ENCODE measurements at regions not wholly inside any gene's neighbourhood (a gene's known extent, or its start where the extent isn't known, plus 50 kb on each side); places are given as distances from the start of the nearest gene placed in this dataset.
"Not testable (repeated sequence)": the region's sequence is repeated elsewhere in the genome, so short reads cannot be mapped to it uniquely, and the experiment has no call there.

- DNase-seq (ENCODE audit: low read depth in 2 of 2) = no peak
These were observed 67.4 kb downstream of the ARRDC3 start for GRCh38 chr5:91315701-91316100.

GRCh38 chr5:91313757-91314673 is 69.1 kb downstream of the ARRDC3 start:
- peak; percentile 58 to 72 for DNase-seq (ENCODE audit: low read depth in 2 of 2)

- DNase-seq (ENCODE audit: low read depth in 2 of 2) = no peak
These were observed 70.4 kb downstream of the ARRDC3 start for GRCh38 chr5:91312698-91313097.

- DNase-seq (ENCODE audit: low read depth in 2 of 2) = peak; percentile 34 to 41
These were observed 71.2 kb downstream of the ARRDC3 start for GRCh38 chr5:91311697-91312501.

- DNase-seq (ENCODE audit: low read depth in 2 of 2) = no peak
These were observed 71.9 kb downstream of the ARRDC3 start for GRCh38 chr5:91311168-91311696.

- not testable (repeated sequence) for DNase-seq (ENCODE audit: low read depth in 2 of 2)
These were observed 75.0 kb downstream of the ARRDC3 start for GRCh38 chr5:91308157-91308556.

GRCh38 chr5:91307048-91307447 is 76.1 kb downstream of the ARRDC3 start:
- no peak for DNase-seq (ENCODE audit: low read depth in 2 of 2)

- no peak for DNase-seq (ENCODE audit: low read depth in 2 of 2)
These were observed 76.6 kb downstream of the ARRDC3 start for GRCh38 chr5:91306497-91306896.

GRCh38 chr5:91305640-91306039 is 77.5 kb downstream of the ARRDC3 start:
- no peak for DNase-seq (ENCODE audit: low read depth in 2 of 2)

GRCh38 chr5:91304015-91304414 is 79.1 kb downstream of the ARRDC3 start:
- not testable (repeated sequence) for DNase-seq (ENCODE audit: low read depth in 2 of 2)

- no peak for DNase-seq (ENCODE audit: low read depth in 2 of 2)
These were observed 80.2 kb downstream of the ARRDC3 start for GRCh38 chr5:91302958-91303357.

- DNase-seq (ENCODE audit: low read depth in 2 of 2) = no peak
These were observed 80.8 kb downstream of the ARRDC3 start for GRCh38 chr5:91302305-91302704.

- DNase-seq (ENCODE audit: low read depth in 2 of 2) = no peak
These were observed 81.8 kb downstream of the ARRDC3 start for GRCh38 chr5:91301106-91301846.

GRCh38 chr5:91297994-91298393 is 85.1 kb downstream of the ARRDC3 start:
- no peak for DNase-seq (ENCODE audit: low read depth in 2 of 2)

- DNase-seq (ENCODE audit: low read depth in 2 of 2) = no peak
These were observed 86.4 kb downstream of the ARRDC3 start for GRCh38 chr5:91296674-91297143.

- not testable (repeated sequence) for DNase-seq (ENCODE audit: low read depth in 2 of 2)
These were observed 87.0 kb downstream of the ARRDC3 start for GRCh38 chr5:91296102-91296501.

GRCh38 chr5:91293131-91293530 is 90.0 kb downstream of the ARRDC3 start:
- no peak for DNase-seq (ENCODE audit: low read depth in 2 of 2)

- no peak for DNase-seq (ENCODE audit: low read depth in 2 of 2)
These were observed 91.2 kb downstream of the ARRDC3 start for GRCh38 chr5:91291628-91292569.

- no peak for DNase-seq (ENCODE audit: low read depth in 2 of 2)
These were observed 94.8 kb downstream of the ARRDC3 start for GRCh38 chr5:91288118-91288916.

GRCh38 chr5:91285062-91285461 is 98.1 kb downstream of the ARRDC3 start:
- not testable (repeated sequence) for DNase-seq (ENCODE audit: low read depth in 2 of 2)
